Endothelial cell of umbilical vein (primary cell): ENCODE measurements at regions not wholly inside any gene's neighbourhood (a gene's known extent, or its start where the extent isn't known, plus 50 kb on each side); places are given as distances from the start of the nearest gene placed in this dataset.

Experiments
- BruUV-seq: library from RNA; stranded (reverse); fragments of 400-500 nt; replicated peaks from 2 replicates; lab custom pipeline; 2021; lab: Mats Ljungman, UMichigan
- CTCF ChIA-PET: fragments of 300-600, 350-600 bp; sonication (Branson Sonifier 250); formaldehyde crosslinking; loops from one replicate; lab custom pipeline; 2021; ENCODE audit warnings: antibody characterized with exemption, inconsistent platforms; lab: Charles Lee
- POLR2A ChIA-PET: fragments of 300-600, 350-600 bp; sonication (Branson Sonifier 250); formaldehyde crosslinking; loops from one replicate; lab custom pipeline; 2021; ENCODE audit warnings: antibody characterized with exemption, inconsistent platforms; lab: Charles Lee
- DNase-seq: peaks from one replicate; pipeline ENCODE4 v3.0.0-alpha.2; 2011; ENCODE audit warnings: low read depth, low spot score
- FAIRE-seq: peaks from 2 replicates; lab custom pipeline; 2011; peaks lifted over from hg19 to GRCh38; lab: Jason Lieb, UNC
- H2AFZ ChIP-seq: 2 replicates; pipeline ENCODE4 v1.6.0; 2012; ENCODE audit warnings: low read depth, low read length, control low read depth, inconsistent platforms
- H3K27ac ChIP-seq: 2 replicates; pipeline ENCODE4 v1.5.1; 2011; ENCODE audit warnings: low read depth, mild to moderate bottlenecking, control low read depth, low read length, moderate library complexity; ENCODE audit not compliant: insufficient read depth
- H3K27me3 ChIP-seq, 2 experiments: 2 replicates each; pipeline versions ENCODE4 v1.6.0 to v1.6.1; 2011; ENCODE audit warnings: low read length in 2 of 2, mixed read lengths in 1 of 2; ENCODE audit not compliant: control insufficient read depth in 2 of 2, insufficient read depth in 2 of 2
- H3K36me3 ChIP-seq, 2 experiments: 2 replicates in 1 of 2; 3 replicates in 1 of 2; pipeline ENCODE4 v1.5.1; 2011; ENCODE audit warnings: low read length in 2 of 2, mild to moderate bottlenecking in 1 of 2, moderate library complexity in 1 of 2; ENCODE audit not compliant: control insufficient read depth in 2 of 2, insufficient read depth in 2 of 2; ENCODE audit errors: extremely low read depth in 1 of 2
- H3K4me1 ChIP-seq: 3 replicates; pipeline ENCODE4 v1.5.1; 2011; ENCODE audit warnings: mild to moderate bottlenecking, low read length; ENCODE audit not compliant: control insufficient read depth, insufficient read depth; ENCODE audit errors: extremely low read depth
- H3K4me2 ChIP-seq: 2 replicates; pipeline ENCODE4 v1.6.1; 2011; ENCODE audit warnings: low read length, control low read depth, mixed read lengths; ENCODE audit not compliant: insufficient read depth
- H3K4me3 ChIP-seq, 3 experiments: fragments of 200-600 bp in 1 of 3; sonication (generic), shearing (Covaris generic) in 1 of 3; replicated peaks in 1 of 3; 2 replicates each; pipeline ENCODE4 v1.5.1; 2011 to 2016; ENCODE audit warnings: control low read depth in 3 of 3, low read length in 3 of 3, mild to moderate bottlenecking in 2 of 3, inconsistent platforms in 1 of 3, low read depth in 1 of 3, moderate library complexity in 1 of 3; ENCODE audit not compliant: insufficient read depth in 1 of 3
- H3K79me2 ChIP-seq: 2 replicates; pipeline ENCODE4 v1.6.0; 2012; ENCODE audit warnings: low read length, inconsistent platforms; ENCODE audit not compliant: control insufficient read depth, insufficient read depth
- H3K9ac ChIP-seq: replicated peaks from 2 replicates; pipeline ENCODE3; 2011; ENCODE audit warnings: low read length, control low read depth; ENCODE audit not compliant: insufficient read depth; ENCODE audit errors: extremely low read depth
- H3K9me1 ChIP-seq: replicated peaks from 3 replicates; pipeline ENCODE4 v1.6.0; 2011; ENCODE audit warnings: mild to moderate bottlenecking, low read length; ENCODE audit not compliant: control insufficient read depth, insufficient read depth; ENCODE audit errors: extremely low read depth
- H3K9me3 ChIP-seq: replicated peaks from 2 replicates; pipeline ENCODE4 v1.5.1; 2012; ENCODE audit warnings: low read length, inconsistent platforms; ENCODE audit not compliant: control insufficient read depth, insufficient read depth
- H4K20me1 ChIP-seq: replicated peaks from 2 replicates; pipeline ENCODE3; 2011; ENCODE audit warnings: mild to moderate bottlenecking, low read length; ENCODE audit not compliant: control insufficient read depth, insufficient read depth; ENCODE audit errors: extremely low read depth
- CTCF ChIP-seq, 2 donors: IDR thresholded peaks; 1 replicate in 1 of 2; 2 replicates in 1 of 2; pipeline ENCODE4 v1.5.1; 2011; ENCODE audit warnings: low read length in 2 of 2, mild to moderate bottlenecking in 2 of 2, moderate library complexity in 2 of 2, control low read depth in 1 of 2, inconsistent platforms in 1 of 2, low read depth in 1 of 2; ENCODE audit not compliant: insufficient read depth in 1 of 2; ENCODE audit errors: extremely low read depth in 1 of 2
- EZH2 ChIP-seq: IDR thresholded peaks from 2 replicates; pipeline ENCODE4 v1.6.1; 2012; ENCODE audit warnings: borderline replicate concordance, low read depth, mild to moderate bottlenecking, moderate library complexity, low read length, inconsistent platforms; ENCODE audit not compliant: severe bottlenecking
- FOS ChIP-seq: IDR thresholded peaks from 2 replicates; pipeline ENCODE4 v1.6.1; 2011; ENCODE audit warnings: mild to moderate bottlenecking, low read length, moderate library complexity, borderline replicate concordance; ENCODE audit not compliant: insufficient read depth
- GATA2 ChIP-seq: IDR thresholded peaks from 2 replicates; pipeline ENCODE4 v1.7.0; 2011; ENCODE audit warnings: low read depth, mild to moderate bottlenecking, moderate library complexity, mixed read lengths, low read length; ENCODE audit not compliant: insufficient read length, insufficient read depth
- JUN ChIP-seq: IDR thresholded peaks from 2 replicates; pipeline ENCODE4 v1.6.1; 2011; ENCODE audit warnings: borderline replicate concordance, low read depth; ENCODE audit not compliant: insufficient read length, insufficient read depth
- MAX ChIP-seq: IDR thresholded peaks from 2 replicates; pipeline ENCODE4 v1.6.1; 2011; ENCODE audit not compliant: insufficient read depth, insufficient read length
- MYC ChIP-seq: IDR thresholded peaks from one replicate; pipeline ENCODE4 v1.6.1; 2011; ENCODE audit warnings: mild to moderate bottlenecking, low read depth, low read length
- POLR2A ChIP-seq: IDR thresholded peaks from 2 replicates; pipeline ENCODE4 v1.6.1; 2012; ENCODE audit warnings: low read depth, mild to moderate bottlenecking, control low read depth, low read length
- POLR2AphosphoS5 ChIP-seq: IDR thresholded peaks from 2 replicates; pipeline ENCODE4 v1.6.1; 2012; ENCODE audit warnings: low read depth, mild to moderate bottlenecking, control low read depth, low read length, moderate library complexity; ENCODE audit not compliant: insufficient read depth
- dilution Hi-C: fragments of 300-500 bp; cut with MboI; formaldehyde crosslinking; loops from one replicate; pipeline ENCODE4 v1.15.0; 2019; ENCODE audit warnings: low sequenced_read_pairs; ENCODE audit not compliant: extremely low pct_ligation_motif_present
- intact Hi-C: fragments of 100-400 bp; cut with micrococcal nuclease; formaldehyde crosslinking; loops from one replicate; pipeline ENCODE4 v1.10.0; 2022

- Histone ChIP-seq H3K27me3 (peaks cover 0 to 2% of the 10 kb centered on the region in 2 experiments), H3K9me1 (no peaks in the 10 kb centered on the region), H3K79me2 (no peaks in the 10 kb centered on the region), H3K9ac (no peak overlapping the region), H4K20me1 (no peaks in the 10 kb centered on the region), H3K27ac (no peak overlapping the region), H3K4me1 (no peaks in the 10 kb centered on the region), H3K36me3 (no peaks in the 10 kb centered on the region), H3K4me3 (no peak overlapping the region), H3K9me3 (no peaks in the 10 kb centered on the region), H3K4me2 (no peak overlapping the region), H2AFZ (peak overlapping the region; percentile 50)
- ChIA-PET POLR2A (no interaction called here), CTCF (interaction anchor here (0.6 to 5.8 kb wide), 21 partner anchors 14 to 302 kb away, joined by 3 to 246 read pairs (median 12); partner anchors contain the start of gene ARHGEF3)
- intact Hi-C loops = loop anchor here (1.0 to 5.0 kb wide), 3 partner anchors 131 to 230 kb away; partner anchors contain the start of gene ARHGEF3
- dilution Hi-C loops = no loop called here
- no TSS peak for BruUV-seq
- no peak for TF ChIP-seq MYC
- TF ChIP-seq CTCF (IDR thresholded peaks at IDR 0.05; ENCODE audit: extremely low read depth in 1 of 2, insufficient read depth in 1 of 2, low read depth in 1 of 2, low read length in 2 of 2) = peak; percentile 48 to 56
- peak; percentile 31 for DNase-seq
- no peak for FAIRE-seq
Measured at GRCh38 chr3:56987238-56987895, 73.1 kb upstream of the SPATA12 start.

DNA sequence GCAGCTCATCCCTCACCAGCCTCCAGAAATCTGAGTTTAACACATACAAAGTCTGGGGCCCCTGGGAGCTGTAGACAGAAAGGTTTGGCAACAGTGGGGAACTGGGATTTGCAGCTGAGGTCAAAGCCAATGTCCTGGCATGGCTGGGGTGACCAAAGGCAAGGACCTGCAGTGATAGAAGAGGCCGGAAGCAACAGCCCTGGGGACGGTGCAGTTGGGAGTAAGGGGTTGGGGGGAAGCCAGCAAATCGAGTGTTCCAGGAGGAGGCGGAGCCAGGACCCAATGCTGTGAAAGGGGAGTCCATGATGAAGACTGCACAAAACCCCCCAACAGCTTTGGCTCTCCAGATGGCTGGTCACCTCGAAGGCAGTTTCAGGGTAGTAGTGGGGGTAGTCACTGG lies 74.1 kb upstream of the SPATA12 start:
- peaks cover 6% of the 10 kb centered on the region for H3K4me1 ChIP-seq
- dilution Hi-C loops = no loop called here
- CTCF ChIA-PET = interaction anchor here (1.3 to 5.8 kb wide), 9 partner anchors 12 to 285 kb away, joined by 4 to 246 read pairs (median 35); partner anchors contain the start of gene ARHGEF3

More for the DNA sequence above, 74.1 kb upstream of the SPATA12 start:
- POLR2A ChIA-PET = no interaction called here
- H3K36me3 ChIP-seq = no peaks in the 10 kb centered on the region
- no peaks in the 10 kb centered on the region for H3K9me3 ChIP-seq
- no peak overlapping the region for H3K4me3 ChIP-seq
- H3K9ac ChIP-seq = no peak overlapping the region
- no peaks in the 10 kb centered on the region for H4K20me1 ChIP-seq
- H3K27me3 ChIP-seq = peaks cover 0 to 2% of the 10 kb centered on the region in 2 experiments
- intact Hi-C loops = loop anchor here (5.0 kb wide), 1 partner anchor 229 kb away; no protein-coding TSS in a partner anchor
- no peak for DNase-seq
- H3K27ac ChIP-seq = no peak overlapping the region
- BruUV-seq = no TSS peak
- H3K9me1 ChIP-seq = no peaks in the 10 kb centered on the region
- TF ChIP-seq JUN (no peak), EZH2 (no peak), MAX (no peak), POLR2A (no peak), CTCF (IDR thresholded peaks at IDR 0.05; ENCODE audit: extremely low read depth in 1 of 2, insufficient read depth in 1 of 2, low read depth in 1 of 2, low read length in 2 of 2) (no peak), GATA2 (no peak), FOS (no peak), POLR2AphosphoS5 (no peak), MYC (no peak)
- H2AFZ ChIP-seq = no peak overlapping the region
- H3K79me2 ChIP-seq = no peaks in the 10 kb centered on the region
- H3K4me2 ChIP-seq = no peak overlapping the region
- no peak for FAIRE-seq
